ENCODE measurements at regions not wholly inside any gene's neighbourhood (a gene's known extent, or its start where the extent isn't known, plus 50 kb on each side); places are given as distances from the start of the nearest gene placed in this dataset.

DNA sequence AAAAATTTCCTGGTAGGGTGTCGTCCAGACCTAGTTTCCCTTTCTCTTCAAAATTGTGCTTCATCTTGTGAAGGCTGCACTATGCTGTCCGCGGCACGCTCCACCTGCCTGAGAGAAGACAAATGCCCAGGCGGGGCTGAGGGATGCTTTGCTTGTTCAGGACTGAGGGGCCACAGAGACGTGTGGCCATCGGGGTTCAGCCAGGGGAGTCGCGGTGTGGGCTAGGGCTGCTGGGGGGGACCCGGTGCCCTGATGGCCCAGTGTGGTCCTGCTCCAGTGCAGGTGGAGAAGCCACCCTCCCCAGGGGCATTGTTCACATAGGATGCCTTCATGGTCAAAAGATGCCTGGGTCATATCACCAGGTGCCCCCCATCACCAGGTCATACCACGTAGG, 107.8 kb upstream of the SHH start (continued):
- TF ChIP-seq, protein P1, sequence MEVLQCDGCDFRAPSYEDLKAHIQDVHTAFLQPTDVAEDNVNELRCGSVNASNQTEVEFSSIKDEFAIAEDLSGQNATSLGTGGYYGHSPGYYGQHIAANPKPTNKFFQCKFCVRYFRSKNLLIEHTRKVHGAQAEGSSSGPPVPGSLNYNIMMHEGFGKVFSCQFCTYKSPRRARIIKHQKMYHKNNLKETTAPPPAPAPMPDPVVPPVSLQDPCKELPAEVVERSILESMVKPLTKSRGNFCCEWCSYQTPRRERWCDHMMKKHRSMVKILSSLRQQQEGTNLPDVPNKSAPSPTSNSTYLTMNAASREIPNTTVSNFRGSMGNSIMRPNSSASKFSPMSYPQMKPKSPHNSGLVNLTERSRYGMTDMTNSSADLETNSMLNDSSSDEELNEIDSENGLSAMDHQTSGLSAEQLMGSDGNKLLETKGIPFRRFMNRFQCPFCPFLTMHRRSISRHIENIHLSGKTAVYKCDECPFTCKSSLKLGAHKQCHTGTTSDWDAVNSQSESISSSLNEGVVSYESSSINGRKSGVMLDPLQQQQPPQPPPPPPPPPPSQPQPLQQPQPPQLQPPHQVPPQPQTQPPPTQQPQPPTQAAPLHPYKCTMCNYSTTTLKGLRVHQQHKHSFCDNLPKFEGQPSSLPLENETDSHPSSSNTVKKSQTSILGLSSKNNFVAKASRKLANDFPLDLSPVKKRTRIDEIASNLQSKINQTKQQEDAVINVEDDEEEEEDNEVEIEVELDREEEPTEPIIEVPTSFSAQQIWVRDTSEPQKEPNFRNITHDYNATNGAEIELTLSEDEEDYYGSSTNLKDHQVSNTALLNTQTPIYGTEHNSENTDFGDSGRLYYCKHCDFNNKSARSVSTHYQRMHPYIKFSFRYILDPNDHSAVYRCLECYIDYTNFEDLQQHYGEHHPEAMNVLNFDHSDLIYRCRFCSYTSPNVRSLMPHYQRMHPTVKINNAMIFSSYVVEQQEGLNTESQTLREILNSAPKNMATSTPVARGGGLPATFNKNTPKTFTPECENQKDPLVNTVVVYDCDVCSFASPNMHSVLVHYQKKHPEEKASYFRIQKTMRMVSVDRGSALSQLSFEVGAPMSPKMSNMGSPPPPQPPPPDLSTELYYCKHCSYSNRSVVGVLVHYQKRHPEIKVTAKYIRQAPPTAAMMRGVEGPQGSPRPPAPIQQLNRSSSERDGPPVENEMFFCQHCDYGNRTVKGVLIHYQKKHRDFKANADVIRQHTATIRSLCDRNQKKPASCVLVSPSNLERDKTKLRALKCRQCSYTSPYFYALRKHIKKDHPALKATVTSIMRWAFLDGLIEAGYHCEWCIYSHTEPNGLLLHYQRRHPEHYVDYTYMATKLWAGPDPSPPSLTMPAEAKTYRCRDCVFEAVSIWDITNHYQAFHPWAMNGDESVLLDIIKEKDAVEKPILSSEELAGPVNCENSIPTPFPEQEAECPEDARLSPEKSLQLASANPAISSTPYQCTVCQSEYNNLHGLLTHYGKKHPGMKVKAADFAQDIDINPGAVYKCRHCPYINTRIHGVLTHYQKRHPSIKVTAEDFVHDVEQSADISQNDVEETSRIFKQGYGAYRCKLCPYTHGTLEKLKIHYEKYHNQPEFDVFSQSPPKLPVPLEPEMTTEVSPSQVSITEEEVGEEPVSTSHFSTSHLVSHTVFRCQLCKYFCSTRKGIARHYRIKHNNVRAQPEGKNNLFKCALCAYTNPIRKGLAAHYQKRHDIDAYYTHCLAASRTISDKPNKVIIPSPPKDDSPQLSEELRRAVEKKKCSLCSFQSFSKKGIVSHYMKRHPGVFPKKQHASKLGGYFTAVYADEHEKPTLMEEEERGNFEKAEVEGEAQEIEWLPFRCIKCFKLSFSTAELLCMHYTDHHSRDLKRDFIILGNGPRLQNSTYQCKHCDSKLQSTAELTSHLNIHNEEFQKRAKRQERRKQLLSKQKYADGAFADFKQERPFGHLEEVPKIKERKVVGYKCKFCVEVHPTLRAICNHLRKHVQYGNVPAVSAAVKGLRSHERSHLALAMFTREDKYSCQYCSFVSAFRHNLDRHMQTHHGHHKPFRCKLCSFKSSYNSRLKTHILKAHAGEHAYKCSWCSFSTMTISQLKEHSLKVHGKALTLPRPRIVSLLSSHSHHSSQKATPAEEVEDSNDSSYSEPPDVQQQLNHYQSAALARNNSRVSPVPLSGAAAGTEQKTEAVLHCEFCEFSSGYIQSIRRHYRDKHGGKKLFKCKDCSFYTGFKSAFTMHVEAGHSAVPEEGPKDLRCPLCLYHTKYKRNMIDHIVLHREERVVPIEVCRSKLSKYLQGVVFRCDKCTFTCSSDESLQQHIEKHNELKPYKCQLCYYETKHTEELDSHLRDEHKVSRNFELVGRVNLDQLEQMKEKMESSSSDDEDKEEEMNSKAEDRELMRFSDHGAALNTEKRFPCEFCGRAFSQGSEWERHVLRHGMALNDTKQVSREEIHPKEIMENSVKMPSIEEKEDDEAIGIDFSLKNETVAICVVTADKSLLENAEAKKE (CRISPR knock-in tag; IDR thresholded peaks at IDR 0.05): no peak
- TF ChIP-seq JUNB (IDR thresholded peaks at IDR 0.05; ENCODE audit: unreplicated experiment): no peak

DNA sequence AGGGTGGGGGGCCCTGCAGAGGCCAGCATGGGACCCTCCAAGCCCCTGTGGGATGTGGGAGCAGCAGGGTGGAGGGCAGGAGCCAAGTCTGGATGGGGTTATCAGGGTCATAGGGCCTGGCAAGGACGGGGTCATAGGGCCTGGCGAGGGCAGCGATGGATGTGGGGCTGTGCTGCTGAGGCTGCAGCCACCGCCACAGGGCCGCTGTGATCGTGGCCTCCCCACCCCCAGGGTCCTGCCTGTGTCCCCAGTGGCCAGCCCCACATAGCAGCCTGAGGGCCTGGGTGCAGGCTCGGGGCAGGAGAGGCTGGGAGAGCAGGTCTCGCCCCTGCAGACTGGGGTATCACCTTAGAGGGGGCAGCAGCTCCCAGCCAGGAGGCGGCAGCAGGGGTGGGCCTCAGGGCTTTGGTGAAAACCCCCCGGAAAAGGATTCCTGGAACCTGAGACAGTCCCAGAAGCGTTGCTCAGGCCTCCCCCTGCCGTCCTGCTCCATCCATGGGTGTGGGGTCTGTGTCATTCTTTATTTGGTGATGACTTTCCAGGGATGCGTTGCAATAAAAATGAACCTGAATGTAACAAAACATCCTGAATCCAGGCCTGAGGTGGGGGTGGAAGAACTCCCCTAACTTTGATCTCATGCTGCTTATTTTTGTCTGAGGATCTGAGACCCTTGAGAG, 107.3 kb upstream of the SHH start:
- Histone ChIP-seq H3F3A (replicated peaks; ENCODE audit: low read depth) (no peaks in the 10 kb centered on the region), H3K4me1 (ENCODE audit: insufficient read depth) (no peaks in the 10 kb centered on the region), H2AFZ (no peak overlapping the region), H3K79me2 (replicated peaks; ENCODE audit: insufficient read depth) (no peaks in the 10 kb centered on the region), H3K27ac (ENCODE audit: low read depth) (no peak overlapping the region), H3K4me3 (no peak overlapping the region), H3K36me3 (ENCODE audit: insufficient read depth) (no peaks in the 10 kb centered on the region), H3K27me3 (ENCODE audit: insufficient read depth) (no peaks in the 10 kb centered on the region), H4K20me1 (replicated peaks; ENCODE audit: insufficient read depth) (no peaks in the 10 kb centered on the region), H3K4me2 (no peak overlapping the region), H3K9me2 (ENCODE audit: insufficient read depth) (no peaks in the 10 kb centered on the region)
- Mint-ChIP-seq H3K9me3 (no peaks in the 10 kb centered on the region; the same call in 2 of the 3 replicates), H3K36me3 (ENCODE audit: low read depth) (no peaks in the 10 kb centered on the region; the same call in 2 of the 3 replicates), H3K4me1 (peaks cover 12% of the 10 kb centered on the region), H3K4me3 (no peak overlapping the region), H3K27me3 (ENCODE audit: insufficient read depth, low read depth, poor library complexity) (peaks cover 17% of the 10 kb centered on the region), H3K27ac (no peak overlapping the region)
- DNase-seq (ENCODE audit: low spot score): no peak
- no peak for TF ChIP-seq JUNB (IDR thresholded peaks at IDR 0.05; ENCODE audit: unreplicated experiment)
- TF ChIP-seq, protein P1 (CRISPR knock-in tag; IDR thresholded peaks at IDR 0.05): no peak
- TF ChIP-seq EZH2phosphoT487 (IDR thresholded peaks at IDR 0.05; ENCODE audit: unreplicated experiment): no peak
- ATAC-seq: no peak

Measured in GM23338 (cell line).